Ovary (tissue), 7 donors: ENCODE measurements at regions not wholly inside any gene's neighbourhood (a gene's known extent, or its start where the extent isn't known, plus 50 kb on each side); places are given as distances from the start of the nearest gene placed in this dataset.

Experiments used
- DNase-seq, 5 donors: peaks; one replicate each; pipeline ENCODE4 v3.0.0-alpha.2; 2019 to 2020
- H3K27ac ChIP-seq, 2 donors: fragments of 200-600 bp; one replicate each; pipeline versions ENCODE4 v1.5.1 to v1.8.0; 2019 to 2022
- H3K27me3 ChIP-seq: fragments of 200-600 bp; one replicate; pipeline ENCODE4 v1.8.0; 2022
- H3K36me3 ChIP-seq: fragments of 200-600 bp; sonication (generic); one replicate; pipeline ENCODE4 v1.5.1; 2019
- H3K4me1 ChIP-seq: one replicate; pipeline ENCODE4 v1.8.1; 2013; ENCODE audit warnings: mild to moderate bottlenecking, moderate library complexity; ENCODE audit not compliant: insufficient read depth
- H3K4me3 ChIP-seq: fragments of 200-600 bp; sonication (generic); one replicate; pipeline ENCODE4 v1.5.1; 2017
- H3K9me3 ChIP-seq, 2 donors: fragments of 200-600 bp in 1 of 2; sonication (generic) in 1 of 2; one replicate each; pipeline versions ENCODE4 v1.5.1 to v1.8.1; 2013 to 2019; ENCODE audit warnings: mild to moderate bottlenecking in 1 of 2, moderate library complexity in 1 of 2
- CTCF ChIP-seq, 3 donors: fragments of 450-650 bp in 2 of 3; fragments of 200-600 bp in 1 of 3; IDR thresholded peaks; one replicate each; pipeline versions ENCODE4 v1.5.1 to v1.8.0; 2016 to 2022; ENCODE audit warnings: antibody characterized with exemption in 3 of 3, mild to moderate bottlenecking in 1 of 3
- EP300 ChIP-seq: sonication (generic); formaldehyde crosslinking; IDR thresholded peaks from one replicate; pipeline ENCODE4 v1.6.1; 2017; ENCODE audit warnings: antibody characterized with exemption
- POLR2A ChIP-seq: fragments of 450-650 bp; IDR thresholded peaks from one replicate; pipeline ENCODE4 v1.6.1; 2017; ENCODE audit warnings: antibody characterized with exemption, mild to moderate bottlenecking, moderate library complexity
- WGBS, 3 donors: extraction: QIAGEN DNeasy Blood & Tissue Kit in 1 of 3; methylation state at CpG; one replicate each; pipeline versions ENCODE4 v1.1.5 to v1.1.7; 2013 to 2017; 5-methylcytosine and 5-hydroxymethylcytosine counted together
- intact Hi-C, 4 donors: fragments of 100-400 bp; cut with DNase I; formaldehyde crosslinking; loops; one replicate each; pipeline versions ENCODE4 v1.11.0 to v1.15.1; 2022 to 2023
- donor health status: DM: no; HTN: no; CAD: no; lungs with moderate emphysema.
- donor health status: DM: no; HTN: no; CAD: no.
- donor health status: Bipolar disorder and iron deficiency.
- donor health status: DM: no; HTN: no; CAD: no.
- donor health status: DM: yes; HTN: yes; CAD: no.

GRCh38 chr16:9469512-9469911, 378.1 kb downstream of the HAPSTR1 start:
- Histone ChIP-seq H3K4me3 (no peak overlapping the region), H3K9me3 (no peaks in the 10 kb centered on the region), H3K27me3 (no peaks in the 10 kb centered on the region), H3K4me1 (no peaks in the 10 kb centered on the region), H3K27ac (no peak overlapping the region), H3K36me3 (no peaks in the 10 kb centered on the region)
- no peak for DNase-seq
- TF ChIP-seq CTCF (IDR thresholded peaks at IDR 0.05), result no peak
- TF ChIP-seq EP300, result no peak
- TF ChIP-seq POLR2A, result no peak
- intact Hi-C loops, result no loop called here

- TF ChIP-seq CTCF (IDR thresholded peaks at IDR 0.05) (no peak), EP300 (no peak), POLR2A (no peak)
- H3K36me3 ChIP-seq, result no peaks in the 10 kb centered on the region
- intact Hi-C loops, result no loop called here
- DNase-seq, result no peak
- H3K4me1 ChIP-seq, result no peaks in the 10 kb centered on the region
- H3K4me3 ChIP-seq, result no peak overlapping the region
- 81 to 84% (median 83%) methylated on average over 3 of the region's 3 CpGs for WGBS, 3 donors
- H3K27me3 ChIP-seq, result no peaks in the 10 kb centered on the region
- no peaks in the 10 kb centered on the region for H3K9me3 ChIP-seq
- no peak overlapping the region for H3K27ac ChIP-seq
These were observed 385.3 kb downstream of the HAPSTR1 start for GRCh38 chr16:9476744-9477143.

GRCh38 chr16:9479008-9479407, 387.6 kb downstream of the HAPSTR1 start:
- Histone ChIP-seq H3K27me3 (no peaks in the 10 kb centered on the region), H3K27ac (no peak overlapping the region), H3K9me3 (no peaks in the 10 kb centered on the region), H3K36me3 (no peaks in the 10 kb centered on the region), H3K4me1 (no peaks in the 10 kb centered on the region), H3K4me3 (no peak overlapping the region)
- no peak for TF ChIP-seq EP300
- no peak for TF ChIP-seq POLR2A
- no peak for TF ChIP-seq CTCF (IDR thresholded peaks at IDR 0.05)
- no peak for DNase-seq
- intact Hi-C loops, result no loop called here
- WGBS, 3 donors, result 25 to 36% (median 30%) methylated on average over 2 of the region's 2 CpGs

GRCh38 chr16:9480503-9480902, 389.1 kb downstream of the HAPSTR1 start:
- Histone ChIP-seq H3K4me3 (no peak overlapping the region), H3K27me3 (no peaks in the 10 kb centered on the region), H3K36me3 (no peaks in the 10 kb centered on the region), H3K4me1 (no peaks in the 10 kb centered on the region), H3K27ac (no peak overlapping the region), H3K9me3 (no peaks in the 10 kb centered on the region)
- no peak for TF ChIP-seq CTCF (IDR thresholded peaks at IDR 0.05)
- TF ChIP-seq POLR2A, result no peak
- no peak for TF ChIP-seq EP300
- intact Hi-C loops, result no loop called here
- DNase-seq, result no peak
- 81 to 85% (median 81%) methylated on average over 3 of the region's 3 CpGs for WGBS, 3 donors
